ENCODE measurements at regions not wholly inside any gene's neighbourhood (a gene's known extent, or its start where the extent isn't known, plus 50 kb on each side); places are given as distances from the start of the nearest gene placed in this dataset.

GRCh38 chr13:71137101-71137500 is 729.9 kb downstream of the DACH1 start:
- no peak for TF ChIP-seq CTCF (IDR thresholded peaks at IDR 0.05)
- no peak for TF ChIP-seq POLR2A (IDR thresholded peaks at IDR 0.05)
- no peak for TF ChIP-seq POLR2AphosphoS5 (IDR thresholded peaks at IDR 0.05)
- no peak for TF ChIP-seq EP300 (IDR thresholded peaks at IDR 0.05; ENCODE audit: low read depth)
